NB4 (cell line): ENCODE measurements at regions not wholly inside any gene's neighbourhood (a gene's known extent, or its start where the extent isn't known, plus 50 kb on each side); places are given as distances from the start of the nearest gene placed in this dataset.
"Not testable (repeated sequence)": the region's sequence is repeated elsewhere in the genome, so short reads cannot be mapped to it uniquely, and the experiment has no call there.

Experiments
- CTCF ChIP-seq: IDR thresholded peaks from one replicate; pipeline ENCODE4 v1.5.1; 2012; ENCODE audit warnings: low read depth, low read length
- POLR2A ChIP-seq: IDR thresholded peaks from 2 replicates; pipeline ENCODE4 v1.6.1; 2011; ENCODE audit warnings: mild to moderate bottlenecking; ENCODE audit not compliant: insufficient read length; ENCODE audit errors: extremely low read depth

GRCh38 chr2:89153210-89153609 lies 461.7 kb downstream of the RPIA start:
- not testable (repeated sequence) for TF ChIP-seq CTCF, POLR2A
